Left forelimb (tissue), 1 donor: ENCODE measurements at regions not wholly inside any gene's neighbourhood (a gene's known extent, or its start where the extent isn't known, plus 50 kb on each side); places are given as distances from the start of the nearest gene placed in this dataset.
"Not testable (repeated sequence)": the region's sequence is repeated elsewhere in the genome, so short reads cannot be mapped to it uniquely, and the experiment has no call there.

Source experiments
- DNase-seq: peaks from one replicate; pipeline ENCODE4 v3.0.0-alpha.2; 2018; ENCODE audit warnings: low spot score

DNA sequence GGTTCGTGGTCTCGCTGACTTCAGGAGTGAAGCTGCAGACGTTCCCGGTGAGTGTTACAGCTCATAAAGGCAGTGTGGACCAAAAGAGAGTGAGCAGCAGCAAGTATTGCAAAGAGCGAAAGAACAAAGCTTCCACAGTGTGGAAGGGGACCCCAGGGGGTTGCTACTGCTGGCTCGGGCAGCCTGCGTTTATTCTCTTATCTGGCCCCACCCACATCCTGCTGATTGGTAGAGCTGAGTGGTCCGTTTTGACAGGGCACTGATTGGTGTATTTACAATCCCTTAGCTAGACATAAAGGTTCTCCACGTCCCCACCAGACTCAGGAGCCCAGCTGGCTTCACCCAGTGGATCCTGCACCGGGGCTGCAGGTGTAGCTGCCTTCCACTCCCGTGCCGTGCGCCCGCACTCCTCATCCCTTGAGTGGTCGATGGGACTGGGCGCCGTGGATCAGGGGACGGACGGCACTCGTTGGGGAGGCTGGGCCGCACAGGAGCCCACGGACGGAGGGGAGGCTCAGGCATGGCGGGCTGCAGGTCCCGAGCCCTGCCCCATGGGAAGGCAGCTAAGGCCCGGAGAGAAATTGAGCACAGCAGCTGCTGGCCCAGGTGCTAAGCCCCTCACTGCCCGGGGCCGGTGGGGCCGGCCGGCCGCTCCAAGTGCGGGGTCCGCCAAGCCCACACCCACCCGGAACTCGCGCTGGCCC, 2661.6 kb upstream of the PCDH20 start:
- not testable (repeated sequence) for DNase-seq

DNA sequence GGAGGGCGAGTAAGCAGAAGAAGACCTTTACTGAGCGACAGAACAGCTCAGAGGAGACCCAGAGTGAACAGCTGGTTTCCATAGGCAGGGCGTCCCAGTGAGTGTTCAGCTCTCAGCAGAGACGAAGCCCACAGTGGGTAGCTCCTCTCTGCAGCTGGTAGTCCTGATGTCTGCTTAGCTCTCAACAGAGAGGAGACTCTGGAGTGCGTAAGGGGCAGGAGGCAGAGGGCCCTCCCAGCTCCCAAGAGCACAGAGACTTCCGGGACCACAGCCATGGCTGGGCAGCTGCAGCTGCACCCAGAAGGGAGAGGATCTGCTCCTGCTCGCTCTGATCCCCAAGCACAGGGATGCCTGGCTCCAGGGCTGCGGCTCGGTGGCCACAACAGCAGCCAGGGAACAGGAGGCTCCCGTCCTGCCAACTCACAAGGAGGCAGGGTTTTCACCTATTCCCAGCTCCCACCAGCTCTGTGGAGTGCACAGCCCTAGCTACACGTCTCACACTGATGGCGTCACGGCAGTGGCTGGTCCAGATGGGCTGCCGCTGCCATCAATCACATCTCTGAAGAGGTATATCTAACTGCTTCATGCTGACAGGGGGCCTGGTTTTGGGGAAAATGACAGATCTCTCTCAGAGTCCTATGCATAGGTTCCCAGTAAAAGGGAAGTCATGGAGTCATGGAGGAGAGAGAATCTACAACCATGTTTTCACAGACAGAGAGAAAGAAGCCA, 2660.1 kb upstream of the PCDH20 start:
- no peak for DNase-seq

DNA sequence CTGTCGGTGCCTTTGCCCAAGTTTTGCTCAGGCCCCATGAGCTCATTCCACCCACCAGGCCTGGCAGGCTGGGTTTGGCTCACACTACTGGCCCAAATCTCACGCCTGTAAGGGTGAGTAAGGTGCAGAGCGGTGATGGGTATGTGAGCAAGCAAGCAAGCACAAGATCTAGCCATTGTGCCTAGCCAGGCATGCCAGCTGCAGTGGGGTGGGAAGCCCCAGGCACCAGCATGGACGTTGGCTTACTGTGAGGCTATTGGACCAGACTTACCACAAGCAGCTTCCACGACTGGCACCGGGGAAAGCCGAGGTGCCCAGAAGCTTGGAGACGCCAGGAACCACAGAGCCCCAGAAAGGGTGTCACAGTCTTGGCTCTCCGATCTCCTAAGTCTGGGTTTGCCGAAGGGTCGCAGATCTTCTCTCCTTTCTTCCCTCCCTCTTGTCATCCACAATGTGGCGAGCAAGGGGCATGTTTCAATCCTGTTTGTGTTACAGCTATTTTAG, 2659.4 kb upstream of the PCDH20 start:
- DNase-seq: no peak

DNA sequence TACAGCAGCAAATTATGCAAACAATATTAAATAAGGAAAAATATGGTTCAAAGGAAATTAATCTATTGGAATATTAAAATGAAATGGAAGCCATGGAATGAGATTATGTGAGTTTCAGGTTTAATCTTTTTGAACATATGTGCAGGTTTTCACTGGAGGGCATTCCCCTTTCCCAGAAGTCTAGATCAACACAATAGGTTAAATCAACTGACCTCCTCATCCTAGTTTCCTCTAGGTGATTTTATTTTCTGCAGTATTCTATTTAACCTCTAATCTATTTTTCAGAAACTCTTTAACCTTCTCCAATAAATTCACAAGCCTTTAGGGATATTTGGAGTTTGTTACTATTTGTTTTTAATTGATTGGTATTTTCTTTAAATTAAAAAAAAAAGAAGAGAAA, 2657.6 kb upstream of the PCDH20 start:
- no peak for DNase-seq

DNA sequence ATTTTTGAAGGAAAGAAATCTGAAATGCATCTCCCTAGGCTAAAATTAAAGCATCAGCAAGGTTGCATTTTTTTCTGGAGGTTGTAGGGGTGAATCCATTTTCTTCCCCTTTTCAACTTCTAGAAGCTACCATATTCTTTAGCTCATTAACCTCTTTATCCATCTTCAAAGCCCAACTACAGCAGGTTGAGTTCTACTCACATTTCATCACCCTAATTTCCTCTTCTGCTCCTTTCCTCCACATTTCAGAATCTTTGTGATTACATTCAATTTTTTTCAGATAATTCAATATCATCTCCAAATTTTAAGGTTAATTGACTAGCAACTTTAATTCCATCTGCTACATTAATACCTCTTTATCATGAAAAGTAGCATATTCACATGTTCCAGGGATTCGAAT, 2655.7 kb upstream of the PCDH20 start:
- no peak for DNase-seq

DNA sequence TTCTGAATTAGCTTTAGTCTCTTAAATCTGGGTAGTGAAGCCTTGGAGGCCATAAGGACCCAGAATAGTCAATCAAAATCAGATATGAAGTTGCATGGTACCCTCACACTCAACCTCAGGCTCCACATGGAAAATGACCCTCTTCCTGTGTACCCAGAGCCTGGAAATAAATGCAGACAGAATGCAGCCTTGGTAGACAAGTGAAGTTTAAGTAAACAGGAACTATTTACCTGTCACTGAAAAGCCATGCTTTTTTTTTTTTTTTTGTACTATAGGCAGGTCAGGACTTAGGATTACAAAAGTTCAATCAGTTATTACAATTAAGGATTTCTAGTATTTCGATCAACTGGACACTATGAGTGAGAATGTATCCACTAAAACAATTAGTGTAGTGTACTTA, 2654.2 kb upstream of the PCDH20 start:
- DNase-seq: no peak

DNA sequence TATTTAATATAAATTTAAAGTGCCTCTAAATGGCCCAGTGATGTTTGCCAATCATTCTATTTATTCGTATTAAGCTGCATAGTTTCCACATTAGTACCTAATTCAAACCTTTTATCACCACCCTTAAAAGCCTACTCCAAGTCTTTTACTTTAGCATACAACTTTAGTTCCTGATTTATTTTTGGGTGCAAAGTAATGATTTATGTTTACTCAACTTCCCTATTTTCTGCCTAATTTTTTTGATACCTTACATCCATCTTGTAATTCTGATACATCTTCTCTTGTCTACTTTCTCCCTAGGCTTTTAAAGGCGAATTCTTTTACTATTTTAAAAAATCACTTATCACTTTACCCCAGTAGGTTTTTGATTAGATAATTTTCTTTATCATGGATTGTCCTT, 2651.1 kb upstream of the PCDH20 start:
- no peak for DNase-seq

DNA sequence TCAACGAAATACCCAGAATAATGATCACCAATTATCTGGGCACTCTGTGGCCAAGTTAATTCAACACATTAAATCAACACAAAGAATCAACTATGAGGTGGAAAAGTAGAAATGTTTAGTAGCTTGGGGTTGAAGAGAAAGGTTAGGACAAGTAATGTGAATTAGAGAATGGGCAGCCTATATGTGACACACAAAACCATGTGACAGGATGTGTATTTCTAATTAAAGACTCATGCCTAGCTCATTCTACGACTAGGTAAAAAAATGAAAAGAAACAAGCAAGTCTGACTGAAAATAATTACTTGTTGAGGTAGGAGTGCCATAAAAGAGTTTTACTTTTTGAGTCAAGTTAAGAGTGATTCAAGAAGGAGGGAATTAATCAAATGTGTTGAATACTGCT, 2646.0 kb upstream of the PCDH20 start:
- DNase-seq: no peak

DNA sequence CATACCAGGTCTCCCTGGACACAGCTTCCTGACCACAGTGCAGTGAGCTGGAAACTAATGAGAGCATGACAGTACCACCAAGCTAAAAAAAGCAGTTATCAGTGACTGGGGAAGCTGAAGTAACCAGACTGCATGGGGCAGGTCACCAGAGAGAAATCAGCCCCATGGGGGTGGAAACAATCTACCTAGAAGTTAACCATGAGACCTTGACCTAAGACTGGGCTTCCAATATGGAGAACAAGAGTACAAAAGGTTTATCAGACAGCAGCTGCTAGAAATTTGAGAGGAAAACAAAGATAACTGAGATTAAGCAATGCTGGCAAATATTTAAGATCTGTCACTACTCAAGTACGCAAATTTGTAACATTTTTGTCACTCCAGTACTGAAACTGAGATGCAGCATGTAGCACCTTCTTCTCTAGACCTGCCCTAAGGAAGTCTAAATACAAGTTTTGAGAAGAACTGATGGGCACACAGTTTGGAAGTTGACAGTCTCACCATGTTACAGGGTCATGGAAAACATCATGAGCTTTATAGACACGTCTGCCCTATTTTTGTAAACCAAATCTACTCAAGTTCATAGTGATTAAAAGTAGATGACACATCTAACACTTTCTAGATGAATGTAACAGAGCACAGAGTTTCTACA, 2641.8 kb upstream of the PCDH20 start:
- no peak for DNase-seq

DNA sequence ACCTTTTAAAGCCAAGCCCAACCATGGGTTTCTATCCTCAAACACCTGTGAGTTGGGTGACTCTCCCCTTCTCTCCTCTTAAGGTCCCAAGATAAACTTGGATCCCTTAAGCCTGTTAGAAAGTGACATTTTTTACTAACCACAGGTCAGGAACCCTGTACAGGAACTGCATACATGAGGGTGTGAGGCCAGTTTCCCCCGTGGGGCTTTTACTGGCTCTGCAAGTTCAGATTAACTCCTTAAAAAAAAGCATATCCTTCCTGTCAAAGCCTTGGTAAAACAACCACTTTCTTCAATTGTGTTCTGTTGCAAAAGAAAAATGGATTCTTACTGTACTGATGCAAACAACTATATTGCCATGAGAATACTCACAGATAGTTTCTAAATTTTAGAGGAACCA, 2638.7 kb upstream of the PCDH20 start:
- no peak for DNase-seq

DNA sequence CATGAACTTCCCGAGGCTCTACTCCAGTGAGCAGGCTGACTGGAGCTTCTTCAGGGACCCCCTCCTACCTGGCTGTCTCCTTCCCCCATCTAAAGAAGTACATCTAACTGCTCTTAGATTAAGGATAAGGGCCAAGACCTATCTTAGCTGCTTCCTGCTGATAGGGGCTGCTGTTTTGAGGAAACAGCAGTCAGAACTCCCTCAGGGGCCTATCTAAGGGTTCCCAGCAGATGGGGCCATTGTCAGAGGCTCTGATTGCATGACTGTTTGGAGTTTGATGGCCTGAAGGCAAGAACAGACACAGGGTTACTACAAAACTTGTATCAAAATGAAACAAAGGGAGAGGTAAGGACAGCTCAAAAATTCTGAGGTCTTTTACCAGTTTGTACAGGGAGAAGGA, 2636.9 kb upstream of the PCDH20 start:
- DNase-seq: no peak

DNA sequence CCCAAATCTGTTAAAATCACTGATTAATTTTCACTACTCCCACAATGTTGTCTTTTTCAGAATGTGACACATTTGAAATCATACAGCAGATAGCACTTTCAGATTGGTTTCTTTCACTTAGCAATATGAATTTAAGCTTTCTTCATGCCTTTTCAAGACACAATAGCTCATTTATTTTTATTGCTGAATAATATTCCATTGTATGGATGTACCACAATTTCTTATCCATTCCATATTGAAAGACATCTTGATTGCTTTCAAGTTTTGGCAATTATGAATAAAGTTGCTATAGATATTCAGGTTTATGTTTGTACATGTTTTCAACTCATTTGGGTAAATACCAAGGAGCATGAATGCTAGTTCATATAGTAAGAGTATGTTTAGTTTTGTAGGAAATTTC, 2635.6 kb upstream of the PCDH20 start:
- DNase-seq: no peak

DNA sequence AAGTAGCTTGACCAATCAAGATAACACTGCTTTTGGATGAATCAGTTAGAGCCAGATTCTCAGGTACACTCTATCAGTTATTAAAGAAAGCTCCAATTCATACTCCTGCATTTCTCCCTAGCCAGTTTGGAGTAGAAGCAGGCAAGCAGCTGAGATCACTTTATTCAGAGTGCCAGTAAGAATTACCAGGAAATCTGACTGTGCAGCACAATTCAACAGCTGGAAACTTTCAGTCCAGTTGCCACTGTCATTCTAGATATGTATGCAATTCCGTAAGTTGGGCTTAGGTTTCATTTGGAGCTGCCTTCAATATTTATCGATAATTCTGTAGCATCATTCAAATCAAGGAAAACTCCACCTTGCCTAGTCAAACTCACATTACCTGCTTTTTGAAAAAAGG, 2625.6 kb upstream of the PCDH20 start:
- no peak for DNase-seq

DNA sequence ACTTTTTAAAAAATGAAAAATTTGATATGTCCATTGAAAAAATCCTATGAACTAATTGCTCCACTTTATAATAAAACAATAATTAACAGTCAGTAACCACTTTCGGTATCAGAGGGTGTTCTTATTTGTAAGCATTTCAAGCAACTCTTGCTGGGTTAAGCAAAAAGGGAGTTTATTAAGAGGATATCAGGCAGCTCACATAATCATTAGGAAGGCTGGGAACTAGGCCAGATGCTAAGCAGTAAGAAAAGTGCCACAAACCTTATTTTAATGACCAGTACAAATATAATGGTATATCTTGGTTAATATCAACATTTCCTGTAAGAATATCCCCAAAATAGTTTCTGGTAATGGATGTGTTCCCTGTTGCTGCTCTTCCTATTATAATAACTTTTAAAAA, 2618.3 kb upstream of the PCDH20 start:
- no peak for DNase-seq

DNA sequence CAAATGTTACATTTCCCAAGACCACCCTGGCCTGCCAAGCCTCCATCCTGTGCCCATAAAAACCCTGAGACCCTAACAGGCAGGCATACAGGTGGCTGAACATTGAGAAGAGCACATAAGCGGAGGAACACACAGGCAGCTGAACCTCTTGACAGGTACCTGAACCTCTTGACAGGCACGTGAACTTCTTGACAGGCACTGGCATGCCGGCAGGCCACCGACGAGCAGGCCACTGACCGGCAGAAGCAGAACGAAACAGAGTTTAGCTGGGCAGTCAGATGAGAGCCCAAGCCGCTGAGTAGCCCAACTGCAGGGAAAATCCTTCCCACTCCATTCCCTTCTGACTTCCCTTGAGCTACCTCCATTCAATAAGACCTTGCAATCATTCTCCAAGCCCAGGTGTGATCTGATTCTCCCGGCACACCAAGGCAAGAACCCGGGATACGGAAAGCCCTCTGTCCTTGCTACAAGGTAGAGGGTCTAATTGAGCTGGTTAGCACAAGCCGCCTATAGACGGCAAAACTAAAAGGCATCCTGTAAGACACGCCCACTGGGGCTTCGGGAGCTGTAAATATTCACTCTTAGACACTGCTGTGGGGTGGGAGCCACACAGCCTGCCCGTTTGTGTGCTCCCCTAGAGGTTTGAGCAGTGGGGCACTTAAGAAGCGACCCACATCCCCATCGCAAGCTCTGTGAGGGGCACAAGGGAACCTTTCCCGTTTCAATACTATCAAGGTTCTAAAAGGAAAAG, 2613.9 kb upstream of the PCDH20 start:
- DNase-seq: no peak

DNA sequence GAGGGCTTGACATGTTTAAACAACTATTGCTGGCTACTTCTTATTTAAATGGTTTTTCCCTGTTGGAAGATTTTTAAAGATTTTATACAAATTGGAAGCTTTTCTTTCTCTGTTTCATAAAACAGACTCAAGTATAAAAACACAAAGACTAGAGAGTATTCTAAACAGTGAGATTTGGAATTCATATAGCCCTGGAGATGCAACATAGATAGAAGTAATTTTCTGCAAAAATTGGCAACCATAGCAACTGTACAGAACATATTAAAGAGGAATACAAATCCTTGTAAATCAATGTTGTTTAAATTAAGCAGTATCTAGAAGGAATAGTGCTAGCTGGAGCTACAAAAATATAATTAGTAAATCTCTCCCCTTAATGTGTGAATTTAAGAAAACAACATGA, 2612.9 kb upstream of the PCDH20 start:
- DNase-seq: no peak

DNA sequence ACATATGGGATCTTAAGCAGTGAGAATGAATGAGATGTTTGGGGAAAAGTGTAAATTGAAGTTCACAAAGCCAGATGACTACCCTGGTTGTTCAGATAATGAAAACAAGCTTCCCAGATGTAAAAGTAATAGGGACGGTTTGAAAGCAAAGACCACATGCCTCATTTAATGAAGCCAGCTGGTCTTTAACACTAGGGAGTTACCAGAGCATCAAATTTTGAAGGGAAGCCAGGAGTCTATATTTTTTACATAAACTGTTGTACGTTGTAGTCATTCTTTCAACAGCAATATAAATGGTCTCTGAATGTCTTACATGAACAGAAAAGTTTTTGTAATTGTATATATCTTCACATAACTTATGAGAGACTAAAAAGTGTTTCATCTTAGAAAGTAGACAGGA, 2604.5 kb upstream of the PCDH20 start:
- no peak for DNase-seq

DNA sequence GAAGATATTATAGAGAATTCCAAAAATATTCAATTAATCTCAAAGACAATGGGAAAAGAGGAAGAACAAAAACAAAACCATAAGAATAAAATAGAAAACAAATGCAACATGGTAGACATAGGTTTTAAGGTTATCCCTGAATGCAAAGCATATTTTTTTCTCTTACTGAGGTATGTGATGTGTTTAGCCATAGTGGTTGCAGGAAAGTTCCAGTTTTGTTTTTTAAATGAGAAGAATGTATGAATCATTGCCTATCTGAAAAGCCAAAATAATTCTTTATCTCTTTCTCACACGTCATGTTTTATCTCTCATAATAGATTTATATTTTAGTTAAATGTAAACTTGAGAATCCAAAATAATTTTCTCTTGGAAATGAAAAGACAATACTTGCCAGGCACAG, 2591.7 kb upstream of the PCDH20 start:
- DNase-seq: no peak

DNA sequence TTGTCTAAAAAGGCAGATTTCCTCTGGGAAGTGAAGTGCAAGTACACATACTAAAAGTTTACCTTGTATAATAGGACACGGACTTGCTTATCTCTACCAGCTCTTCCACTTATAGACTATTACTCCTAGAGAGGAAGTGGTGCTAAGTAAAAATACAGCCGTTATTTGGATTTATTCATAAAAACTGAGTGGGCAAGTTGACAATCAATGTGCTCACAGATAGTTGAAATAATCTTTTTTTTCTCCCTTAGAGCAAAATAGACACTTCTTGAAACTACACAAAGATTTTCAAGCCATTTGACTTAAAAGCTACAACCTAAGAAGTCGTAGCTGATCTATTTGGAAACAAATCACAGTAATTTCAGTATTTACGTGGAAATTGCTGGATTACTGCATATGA, 2584.7 kb upstream of the PCDH20 start:
- DNase-seq: no peak

DNA sequence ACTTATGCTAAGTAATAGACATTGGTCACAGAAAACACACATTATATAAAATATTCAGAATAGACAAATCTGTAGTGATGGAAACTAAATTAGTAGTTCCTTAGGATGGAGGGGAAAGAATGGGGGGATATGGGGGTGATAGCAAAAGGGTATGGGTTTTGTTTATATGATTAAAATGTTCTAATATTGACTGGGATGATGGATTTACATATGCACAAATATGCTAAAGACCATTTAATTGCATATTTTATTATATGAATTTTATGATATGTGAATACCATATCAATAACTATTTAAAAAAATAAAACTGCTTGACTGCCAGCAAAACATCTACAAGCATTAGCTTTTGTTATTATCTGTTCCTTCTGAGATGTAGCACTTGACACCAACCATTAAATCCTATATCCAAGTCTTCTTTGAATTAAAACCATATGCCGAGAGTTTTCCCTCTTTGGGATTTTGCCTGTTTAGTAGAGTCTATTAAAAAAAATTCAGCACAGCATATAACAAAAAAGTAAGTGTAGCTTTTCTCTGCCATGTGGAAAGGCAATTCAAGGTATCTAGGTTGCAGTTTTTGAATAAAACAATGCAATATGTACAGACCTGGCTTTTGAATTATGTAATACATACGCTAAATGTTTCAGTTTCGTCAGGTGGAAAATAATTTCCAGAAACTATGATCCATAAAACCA, 2584.1 kb upstream of the PCDH20 start:
- DNase-seq: no peak

DNA sequence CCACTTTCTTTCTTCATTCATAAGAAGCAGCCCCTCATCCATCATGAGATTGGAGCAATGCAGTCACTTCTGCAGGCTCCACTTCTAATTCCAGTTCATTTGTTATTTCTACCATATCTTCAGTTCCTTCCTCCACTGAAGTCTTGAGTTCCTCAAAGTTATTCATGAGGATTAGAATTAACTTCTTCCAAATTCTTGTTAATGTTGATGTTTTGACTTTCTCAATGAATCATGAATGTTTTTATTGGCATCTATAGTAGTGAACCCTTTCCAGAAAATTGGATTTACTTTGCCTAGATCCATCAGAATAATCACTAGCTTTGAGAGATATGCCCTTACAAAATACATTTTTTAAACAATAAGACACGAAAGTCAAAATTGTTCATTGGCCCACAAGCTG, 2567.7 kb upstream of the PCDH20 start:
- no peak for DNase-seq

DNA sequence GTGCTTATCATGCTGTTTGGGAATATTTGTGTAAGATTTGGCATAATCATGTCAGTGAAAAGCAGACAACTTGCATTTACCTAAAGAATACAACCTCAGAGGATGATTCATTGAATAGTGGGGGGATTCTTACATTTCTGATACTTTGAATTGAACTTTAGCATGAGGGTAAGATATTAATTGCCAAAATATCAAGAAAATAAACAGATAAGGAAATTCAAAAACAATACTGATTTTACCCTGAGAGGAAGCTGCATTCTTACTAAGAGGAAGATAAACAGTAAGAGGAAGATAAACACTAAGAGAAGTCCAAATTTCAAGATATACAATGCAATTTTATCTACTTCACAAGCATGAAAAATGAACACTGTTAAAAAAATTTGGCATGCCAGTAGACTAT, 2564.3 kb upstream of the PCDH20 start:
- no peak for DNase-seq
